ENCODE measurements at regions not wholly inside any gene's neighbourhood (a gene's known extent, or its start where the extent isn't known, plus 50 kb on each side); places are given as distances from the start of the nearest gene placed in this dataset.

GRCh38 chr9:74322661-74323314, 174.3 kb upstream of the RORB start:
- in situ Hi-C loops (cut with MboI; ENCODE audit: low sequenced_read_pairs, unreplicated experiment): no loop called here
- DNase-seq (ENCODE audit: low spot score): no peak
- no peak for TF ChIP-seq CTCF (IDR thresholded peaks at IDR 0.05; ENCODE audit: borderline replicate concordance, control extremely low read depth, extremely low read depth, insufficient read depth, missing control alignments)

GRCh38 chr9:74330487-74331214, 166.5 kb upstream of the RORB start:
- in situ Hi-C loops (cut with MboI; ENCODE audit: low sequenced_read_pairs, unreplicated experiment): no loop called here
- TF ChIP-seq CTCF (IDR thresholded peaks at IDR 0.05; ENCODE audit: borderline replicate concordance, control extremely low read depth, extremely low read depth, insufficient read depth, missing control alignments): no peak

GRCh38 chr9:74331607-74332006, 165.5 kb upstream of the RORB start:
- DNase-seq (ENCODE audit: low spot score): no peak
- in situ Hi-C loops (cut with MboI; ENCODE audit: low sequenced_read_pairs, unreplicated experiment): no loop called here
- TF ChIP-seq CTCF (IDR thresholded peaks at IDR 0.05; ENCODE audit: borderline replicate concordance, control extremely low read depth, extremely low read depth, insufficient read depth, missing control alignments): no peak

More at GRCh38 chr9:74330487-74331214, 166.5 kb upstream of the RORB start:
- DNase-seq (ENCODE audit: low spot score): no peak

GRCh38 chr9:74333384-74334032, 163.6 kb upstream of the RORB start:
- in situ Hi-C loops (cut with MboI; ENCODE audit: low sequenced_read_pairs, unreplicated experiment): no loop called here
- TF ChIP-seq CTCF (IDR thresholded peaks at IDR 0.05; ENCODE audit: borderline replicate concordance, control extremely low read depth, extremely low read depth, insufficient read depth, missing control alignments): no peak
- DNase-seq (ENCODE audit: low spot score): no peak

- DNase-seq (ENCODE audit: low spot score): no peak
These were observed 162.9 kb upstream of the RORB start for GRCh38 chr9:74334271-74334670.

More at GRCh38 chr9:74334271-74334670, 162.9 kb upstream of the RORB start:
- no peak for TF ChIP-seq CTCF (IDR thresholded peaks at IDR 0.05; ENCODE audit: borderline replicate concordance, control extremely low read depth, extremely low read depth, insufficient read depth, missing control alignments)
- in situ Hi-C loops (cut with MboI; ENCODE audit: low sequenced_read_pairs, unreplicated experiment): no loop called here
